Thymus (tissue), 11 donors: ENCODE measurements at regions not wholly inside any gene's neighbourhood (a gene's known extent, or its start where the extent isn't known, plus 50 kb on each side); places are given as distances from the start of the nearest gene placed in this dataset.

Experiments used
- DNase-seq, 9 donors: peaks; one replicate each; pipeline ENCODE4 v3.0.0-alpha.2; 2013; ENCODE audit warnings: low spot score in 9 of 9, low read depth in 6 of 9, missing footprints in 1 of 9
- H3K27ac ChIP-seq, 2 donors: one replicate each; pipeline ENCODE4 v1.5.1; 2013; ENCODE audit warnings: control low read depth in 1 of 2, low read depth in 1 of 2, low read length in 1 of 2, mild to moderate bottlenecking in 1 of 2, moderate library complexity in 1 of 2
- H3K27me3 ChIP-seq, 2 donors: one replicate each; pipeline ENCODE4 v1.5.1; 2013; ENCODE audit warnings: low read length in 1 of 2; ENCODE audit not compliant: control insufficient read depth in 2 of 2, insufficient read depth in 1 of 2
- H3K36me3 ChIP-seq, 2 donors: one replicate each; pipeline ENCODE4 v1.5.1; 2013; ENCODE audit warnings: low read length in 1 of 2, mild to moderate bottlenecking in 1 of 2, moderate library complexity in 1 of 2; ENCODE audit not compliant: control insufficient read depth in 2 of 2, insufficient read depth in 2 of 2
- H3K4me1 ChIP-seq, 2 donors: one replicate each; pipeline ENCODE4 v1.5.1; 2013; ENCODE audit warnings: low read length in 2 of 2; ENCODE audit not compliant: control insufficient read depth in 2 of 2, insufficient read depth in 2 of 2
- H3K4me3 ChIP-seq, 2 donors: one replicate each; pipeline ENCODE4 v1.5.1; 2013; ENCODE audit warnings: low read length in 2 of 2, control low read depth in 1 of 2, mild to moderate bottlenecking in 1 of 2
- H3K9me3 ChIP-seq, 2 donors: one replicate each; pipeline ENCODE4 v1.5.1; 2013; ENCODE audit warnings: low read length in 1 of 2, mild to moderate bottlenecking in 1 of 2; ENCODE audit not compliant: control insufficient read depth in 2 of 2, insufficient read depth in 1 of 2
- WGBS: extraction: QIAGEN DNeasy Blood & Tissue Kit; methylation state at CpG from one replicate; pipeline ENCODE4 v1.1.7; 2013; 5-methylcytosine and 5-hydroxymethylcytosine counted together
- donor health status: healthy.

GRCh38 chr3:124617177-124617576 is 113.1 kb upstream of the UMPS start:
- Histone ChIP-seq H3K4me1 (peaks cover 0 to 3% of the 10 kb centered on the region in 2 donors), H3K27me3 (no peaks in the 10 kb centered on the region), H3K9me3 (no peaks in the 10 kb centered on the region), H3K36me3 (no peaks in the 10 kb centered on the region), H3K27ac (no peak overlapping the region), H3K4me3 (no peak overlapping the region)
- no peak for DNase-seq
- WGBS = 95% methylated on average over 1 of the region's 1 CpG

GRCh38 chr3:124619887-124620599 is 110.2 kb upstream of the UMPS start:
- Histone ChIP-seq H3K36me3 (no peaks in the 10 kb centered on the region), H3K4me1 (peaks cover 0 to 3% of the 10 kb centered on the region in 2 donors), H3K9me3 (no peaks in the 10 kb centered on the region), H3K27ac (no peak overlapping the region), H3K27me3 (no peaks in the 10 kb centered on the region), H3K4me3 (no peak overlapping the region)
- no peak for DNase-seq
- WGBS = 81% methylated on average over 4 of the region's 4 CpGs

- H3K27me3 ChIP-seq = no peaks in the 10 kb centered on the region
- H3K36me3 ChIP-seq = no peaks in the 10 kb centered on the region
- 60% methylated on average over 6 of the region's 6 CpGs for WGBS
- H3K4me3 ChIP-seq = no peak overlapping the region
- H3K4me1 ChIP-seq = peaks cover 0 to 3% of the 10 kb centered on the region in 2 donors
- H3K27ac ChIP-seq = no peak overlapping the region
- peak in 1 of 9 donors; percentile 20 for DNase-seq
- no peaks in the 10 kb centered on the region for H3K9me3 ChIP-seq
These were observed 109.6 kb upstream of the UMPS start for GRCh38 chr3:124620600-124621063.

GRCh38 chr3:124621498-124621897 is 108.8 kb upstream of the UMPS start:
- H3K27me3 ChIP-seq = no peaks in the 10 kb centered on the region
- no peaks in the 10 kb centered on the region for H3K9me3 ChIP-seq
- no peak for DNase-seq

GRCh38 chr3:124625074-124625473 is 105.2 kb upstream of the UMPS start:
- Histone ChIP-seq H3K9me3 (no peaks in the 10 kb centered on the region), H3K27ac (no peak overlapping the region), H3K4me1 (peaks cover 0 to 3% of the 10 kb centered on the region in 2 donors), H3K27me3 (no peaks in the 10 kb centered on the region), H3K4me3 (no peak overlapping the region), H3K36me3 (no peaks in the 10 kb centered on the region)
- DNase-seq = no peak

More at GRCh38 chr3:124621498-124621897, 108.8 kb upstream of the UMPS start:
- Histone ChIP-seq H3K36me3 (no peaks in the 10 kb centered on the region), H3K27ac (no peak overlapping the region), H3K4me3 (no peak overlapping the region), H3K4me1 (peaks cover 0 to 3% of the 10 kb centered on the region in 2 donors)
- 59% methylated on average over 3 of the region's 3 CpGs for WGBS

- 95% methylated on average over 6 of the region's 6 CpGs for WGBS
- Histone ChIP-seq H3K4me1 (no peaks in the 10 kb centered on the region), H3K36me3 (no peaks in the 10 kb centered on the region), H3K27me3 (no peaks in the 10 kb centered on the region), H3K27ac (no peak overlapping the region), H3K4me3 (no peak overlapping the region), H3K9me3 (no peaks in the 10 kb centered on the region)
- no peak for DNase-seq
These were observed 102.7 kb upstream of the UMPS start for GRCh38 chr3:124627501-124627908.

- Histone ChIP-seq H3K27ac (no peak overlapping the region), H3K9me3 (no peaks in the 10 kb centered on the region), H3K27me3 (no peaks in the 10 kb centered on the region), H3K36me3 (no peaks in the 10 kb centered on the region), H3K4me1 (no peaks in the 10 kb centered on the region), H3K4me3 (no peak overlapping the region)
- DNase-seq = no peak
- 70% methylated on average over 4 of the region's 4 CpGs for WGBS
These were observed 101.4 kb upstream of the UMPS start for GRCh38 chr3:124628863-124629262.

GRCh38 chr3:124629497-124629896 is 100.8 kb upstream of the UMPS start:
- H3K27me3 ChIP-seq = no peaks in the 10 kb centered on the region
- no peaks in the 10 kb centered on the region for H3K9me3 ChIP-seq
- H3K36me3 ChIP-seq = no peaks in the 10 kb centered on the region
- no peak for DNase-seq
- H3K27ac ChIP-seq = no peak overlapping the region
- no peak overlapping the region for H3K4me3 ChIP-seq
- WGBS = 98% methylated on average over 2 of the region's 2 CpGs
- no peaks in the 10 kb centered on the region for H3K4me1 ChIP-seq

GRCh38 chr3:124630960-124631359 is 99.3 kb upstream of the UMPS start:
- no peaks in the 10 kb centered on the region for H3K9me3 ChIP-seq
- H3K27ac ChIP-seq = no peak overlapping the region
- no peak for DNase-seq
- no peak overlapping the region for H3K4me3 ChIP-seq
- H3K27me3 ChIP-seq = no peaks in the 10 kb centered on the region
- no peaks in the 10 kb centered on the region for H3K4me1 ChIP-seq
- no peaks in the 10 kb centered on the region for H3K36me3 ChIP-seq
- 98% methylated on average over 5 of the region's 5 CpGs for WGBS
